Upper lobe of left lung (tissue), 4 donors: ENCODE measurements at regions not wholly inside any gene's neighbourhood (a gene's known extent, or its start where the extent isn't known, plus 50 kb on each side); places are given as distances from the start of the nearest gene placed in this dataset.

Experiments used
- CTCF ChIP-seq, 6 experiments: fragments of 450-650 bp in 4 of 6; fragments of 200-600 bp in 2 of 6; sonication (generic) in 2 of 6; IDR thresholded peaks; one replicate each; pipeline ENCODE4 v1.5.1; 2016 to 2019; ENCODE audit warnings: antibody characterized with exemption in 6 of 6
- EP300 ChIP-seq, 4 donors: sonication (generic); formaldehyde crosslinking; IDR thresholded peaks; one replicate each; pipeline ENCODE4 v1.5.1; 2017; ENCODE audit warnings: antibody characterized with exemption in 4 of 4, control low read depth in 2 of 4
- POLR2A ChIP-seq, 4 donors: fragments of 450-650 bp; IDR thresholded peaks; one replicate each; pipeline ENCODE4 v1.5.1; 2016 to 2017; ENCODE audit warnings: antibody characterized with exemption in 4 of 4, mild to moderate bottlenecking in 2 of 4
- POLR2AphosphoS5 ChIP-seq, 2 donors: sonication (generic); formaldehyde crosslinking; IDR thresholded peaks; one replicate each; pipeline ENCODE4 v1.5.1; 2017; ENCODE audit warnings: antibody characterized with exemption in 2 of 2

- TF ChIP-seq POLR2AphosphoS5 (IDR thresholded peaks at IDR 0.05) (no peak), POLR2A (IDR thresholded peaks at IDR 0.05) (no peak), CTCF (IDR thresholded peaks at IDR 0.05) (no peak), EP300 (IDR thresholded peaks at IDR 0.05) (no peak)
Measured at GRCh38 chr13:108102771-108103170, 112.6 kb downstream of the LIG4 start.
